M059J (cell line): ENCODE measurements at regions not wholly inside any gene's neighbourhood (a gene's known extent, or its start where the extent isn't known, plus 50 kb on each side); places are given as distances from the start of the nearest gene placed in this dataset.

Experiments
- DNase-seq: peaks from one replicate; pipeline ENCODE4 v3.0.0-alpha.2; 2012; ENCODE audit warnings: low read depth

- DNase-seq: no peak
These were observed 51.7 kb upstream of the RCN1 start for GRCh38 chr11:32039149-32039548.

- DNase-seq: no peak
These were observed 56.2 kb upstream of the RCN1 start for GRCh38 chr11:32034680-32035079.

- DNase-seq: peak; percentile 98
These were observed 56.7 kb upstream of the RCN1 start for GRCh38 chr11:32034149-32034548.

- no peak for DNase-seq
These were observed 57.4 kb upstream of the RCN1 start for GRCh38 chr11:32033491-32033890.

GRCh38 chr11:32033067-32033466 lies 57.8 kb upstream of the RCN1 start:
- DNase-seq: no peak

GRCh38 chr11:32032478-32032877 lies 58.4 kb upstream of the RCN1 start:
- DNase-seq: peak; percentile 22

- no peak for DNase-seq
These were observed 58.8 kb upstream of the RCN1 start for GRCh38 chr11:32032052-32032451.

GRCh38 chr11:32030875-32031503 lies 59.9 kb upstream of the RCN1 start:
- DNase-seq: no peak

GRCh38 chr11:32029721-32030120 lies 61.2 kb upstream of the RCN1 start:
- no peak for DNase-seq

GRCh38 chr11:32028201-32028600 lies 62.7 kb upstream of the RCN1 start:
- DNase-seq: no peak

GRCh38 chr11:32026766-32027165 lies 64.1 kb upstream of the RCN1 start:
- no peak for DNase-seq

- DNase-seq: no peak
These were observed 65.9 kb upstream of the RCN1 start for GRCh38 chr11:32024948-32025347.

GRCh38 chr11:32023370-32024305 lies 67.2 kb upstream of the RCN1 start:
- DNase-seq: no peak

GRCh38 chr11:32018672-32019071 lies 72.2 kb upstream of the RCN1 start:
- no peak for DNase-seq

GRCh38 chr11:32016111-32016510 lies 74.8 kb upstream of the RCN1 start:
- no peak for DNase-seq

- no peak for DNase-seq
These were observed 75.4 kb upstream of the RCN1 start for GRCh38 chr11:32015427-32015826.

GRCh38 chr11:32013603-32014002 lies 77.3 kb upstream of the RCN1 start:
- no peak for DNase-seq

GRCh38 chr11:32012049-32012448 lies 78.8 kb upstream of the RCN1 start:
- no peak for DNase-seq

GRCh38 chr11:32008880-32009551 lies 81.9 kb upstream of the RCN1 start:
- no peak for DNase-seq

GRCh38 chr11:32006799-32007388 lies 84.0 kb upstream of the RCN1 start:
- peak; percentile 82 for DNase-seq

- peak; percentile 95 for DNase-seq
These were observed 85.0 kb upstream of the RCN1 start for GRCh38 chr11:32005786-32006416.

- no peak for DNase-seq
These were observed 87.5 kb upstream of the RCN1 start for GRCh38 chr11:32003335-32003734.
